ENCODE measurements at regions not wholly inside any gene's neighbourhood (a gene's known extent, or its start where the extent isn't known, plus 50 kb on each side); places are given as distances from the start of the nearest gene placed in this dataset.

DNA sequence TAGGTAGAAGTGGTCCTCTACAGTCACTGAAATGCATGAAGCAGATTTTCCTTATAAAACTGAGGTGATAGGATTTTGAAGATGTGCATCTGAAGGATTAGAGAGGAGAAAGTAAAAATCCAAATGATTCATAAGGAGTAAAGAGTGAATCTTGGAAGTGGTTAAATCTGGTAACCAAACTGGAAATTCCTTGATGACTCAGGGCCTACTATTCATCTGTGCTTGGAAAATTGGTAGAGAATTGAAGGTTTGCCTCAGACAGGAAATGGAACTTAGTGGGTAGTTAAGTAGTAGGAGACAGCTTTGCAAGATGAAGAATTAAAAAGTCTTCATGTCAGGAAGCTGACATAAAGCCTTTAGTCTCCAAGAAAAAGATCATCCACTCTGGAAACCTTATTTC is 368.9 kb upstream of the CTSO start:
- H3K9ac ChIP-seq (ENCODE audit: low read depth in 1 of 2, low read length in 2 of 2): no peak overlapping the region
- no peak overlapping the region for H3K27ac ChIP-seq (ENCODE audit: low read depth in 2 of 2, low read length in 2 of 2)

DNA sequence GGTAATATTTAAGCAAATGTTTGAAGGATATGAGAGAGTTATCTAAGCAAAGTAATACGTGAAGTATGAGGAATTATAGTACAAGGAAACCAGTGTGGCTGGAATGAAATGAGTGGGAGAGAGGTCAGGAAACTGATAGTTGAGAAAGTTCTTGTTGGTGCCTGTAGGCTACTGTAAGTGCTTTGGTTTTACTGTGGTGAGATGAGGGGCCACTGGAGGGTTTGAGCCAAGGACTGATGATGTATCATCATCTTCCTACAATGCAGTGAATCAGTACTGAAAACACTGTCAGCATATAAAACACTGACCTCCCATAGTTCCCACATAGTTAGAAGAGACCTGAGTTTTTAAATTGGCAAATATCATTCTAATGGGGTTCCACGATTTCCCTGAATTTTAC is 367.5 kb upstream of the CTSO start:
- Histone ChIP-seq H3K27ac (ENCODE audit: low read depth in 2 of 2, low read length in 2 of 2) (no peak overlapping the region), H3K9me3 (ENCODE audit: control insufficient read depth in 2 of 2, low read length in 2 of 2) (peaks cover 0 to 2% of the 10 kb centered on the region in 2 donors)

More for the DNA sequence above, 368.9 kb upstream of the CTSO start:
- Histone ChIP-seq H3K9me3 (ENCODE audit: control insufficient read depth in 2 of 2, low read length in 2 of 2) (no peaks in the 10 kb centered on the region), H3K4me1 (ENCODE audit: control insufficient read depth in 2 of 2, insufficient read depth in 2 of 2, low read length in 2 of 2) (no peaks in the 10 kb centered on the region), H3K4me3 (ENCODE audit: low read length in 2 of 2) (no peak overlapping the region), H3K36me3 (ENCODE audit: control insufficient read depth in 2 of 2, insufficient read depth in 2 of 2, low read length in 2 of 2) (no peaks in the 10 kb centered on the region), H3K27me3 (ENCODE audit: control insufficient read depth in 2 of 2, insufficient read depth in 2 of 2, low read length in 2 of 2) (no peaks in the 10 kb centered on the region)

DNA sequence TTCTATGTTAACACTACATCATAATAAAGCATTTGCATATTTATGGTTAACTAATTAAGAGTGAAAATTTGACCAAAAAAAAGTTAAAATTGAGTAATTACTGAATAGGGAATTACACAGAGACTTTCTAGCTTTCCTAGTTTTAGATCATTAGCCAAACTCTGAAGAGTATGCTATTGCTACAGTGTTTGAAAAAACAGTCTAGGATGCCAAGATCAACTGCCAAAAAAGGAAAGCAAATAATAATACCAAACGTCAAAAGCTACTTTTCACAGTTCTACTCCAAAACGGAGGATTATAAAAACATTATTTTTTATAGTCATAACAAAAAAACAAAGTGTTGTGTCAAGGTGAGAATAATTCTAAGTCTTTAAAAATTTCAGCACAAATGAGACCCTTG is 359.8 kb upstream of the CTSO start:
- no peaks in the 10 kb centered on the region for H3K36me3 ChIP-seq (ENCODE audit: control insufficient read depth in 2 of 2, insufficient read depth in 2 of 2, low read length in 2 of 2)
- no peak overlapping the region for H3K4me3 ChIP-seq (ENCODE audit: low read length in 2 of 2)
- no peaks in the 10 kb centered on the region for H3K4me1 ChIP-seq (ENCODE audit: control insufficient read depth in 2 of 2, insufficient read depth in 2 of 2, low read length in 2 of 2)
- no peak overlapping the region for H3K9ac ChIP-seq (ENCODE audit: low read depth in 1 of 2, low read length in 2 of 2)
- H3K27me3 ChIP-seq (ENCODE audit: control insufficient read depth in 2 of 2, insufficient read depth in 2 of 2, low read length in 2 of 2): no peaks in the 10 kb centered on the region
- H3K9me3 ChIP-seq (ENCODE audit: control insufficient read depth in 2 of 2, low read length in 2 of 2): peaks cover 0 to 2% of the 10 kb centered on the region in 2 donors
- no peak overlapping the region for H3K27ac ChIP-seq (ENCODE audit: low read depth in 2 of 2, low read length in 2 of 2)

More for the DNA sequence above, 367.5 kb upstream of the CTSO start:
- Histone ChIP-seq H3K4me3 (ENCODE audit: low read length in 2 of 2) (no peak overlapping the region), H3K27me3 (ENCODE audit: control insufficient read depth in 2 of 2, insufficient read depth in 2 of 2, low read length in 2 of 2) (no peaks in the 10 kb centered on the region), H3K4me1 (ENCODE audit: control insufficient read depth in 2 of 2, insufficient read depth in 2 of 2, low read length in 2 of 2) (no peaks in the 10 kb centered on the region), H3K9ac (ENCODE audit: low read depth in 1 of 2, low read length in 2 of 2) (no peak overlapping the region), H3K36me3 (ENCODE audit: control insufficient read depth in 2 of 2, insufficient read depth in 2 of 2, low read length in 2 of 2) (no peaks in the 10 kb centered on the region)

DNA sequence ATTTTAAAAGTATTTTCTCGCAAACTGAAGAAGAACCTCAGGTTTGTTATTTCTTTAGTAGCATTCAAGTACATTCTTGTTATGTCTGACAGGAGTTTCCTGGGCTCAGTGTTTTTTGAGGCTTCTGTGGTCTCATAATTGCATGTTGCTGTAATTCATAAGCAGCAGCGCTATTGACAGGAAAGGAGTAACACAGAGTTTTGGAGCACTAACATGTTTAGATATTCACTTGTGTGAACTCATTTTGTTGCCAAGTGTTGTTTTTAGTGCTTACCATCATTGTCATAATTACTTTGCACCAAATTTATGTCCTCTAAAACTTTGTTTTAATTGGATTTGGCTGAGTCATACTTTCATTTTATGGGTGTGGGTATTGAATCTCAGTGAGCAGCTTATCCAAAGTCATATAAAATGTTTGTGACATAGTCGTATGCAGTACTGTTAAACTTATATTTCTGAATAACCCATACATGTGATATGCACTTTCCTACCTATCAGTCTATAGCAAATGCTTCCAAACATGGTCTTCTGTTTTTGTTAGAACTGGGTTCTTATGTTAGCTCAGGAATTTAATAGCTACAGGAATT is 358.7 kb upstream of the CTSO start:
- H3K9ac ChIP-seq (ENCODE audit: low read depth in 1 of 2, low read length in 2 of 2): no peak overlapping the region
- H3K36me3 ChIP-seq (ENCODE audit: control insufficient read depth in 2 of 2, insufficient read depth in 2 of 2, low read length in 2 of 2): no peaks in the 10 kb centered on the region
- H3K27me3 ChIP-seq (ENCODE audit: control insufficient read depth in 2 of 2, insufficient read depth in 2 of 2, low read length in 2 of 2): no peaks in the 10 kb centered on the region
- H3K4me3 ChIP-seq (ENCODE audit: low read length in 2 of 2): no peak overlapping the region
- H3K9me3 ChIP-seq (ENCODE audit: control insufficient read depth in 2 of 2, low read length in 2 of 2): peaks cover 0 to under 1% of the 10 kb centered on the region in 2 donors
- H3K4me1 ChIP-seq (ENCODE audit: control insufficient read depth in 2 of 2, insufficient read depth in 2 of 2, low read length in 2 of 2): no peaks in the 10 kb centered on the region
- no peak overlapping the region for H3K27ac ChIP-seq (ENCODE audit: low read depth in 2 of 2, low read length in 2 of 2)

DNA sequence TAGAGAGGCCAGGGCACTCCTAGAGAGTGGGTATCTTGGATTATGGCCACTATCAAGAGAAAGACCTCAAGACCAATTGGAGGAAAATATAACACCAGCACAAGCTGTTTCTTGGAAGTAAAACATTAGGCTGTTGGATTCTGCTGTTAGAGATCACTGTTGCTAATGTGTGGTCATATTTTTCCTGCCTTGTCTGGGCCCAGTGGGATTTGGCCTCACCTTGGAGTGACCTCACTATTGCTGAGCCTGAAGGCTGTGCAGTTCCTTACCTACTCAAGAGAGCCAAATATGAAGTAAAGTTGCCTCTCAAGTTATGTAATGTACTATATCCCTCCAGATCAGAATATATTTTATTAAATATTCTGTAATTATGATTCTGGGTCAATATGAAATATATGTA is 355.4 kb upstream of the CTSO start:
- no peaks in the 10 kb centered on the region for H3K36me3 ChIP-seq (ENCODE audit: control insufficient read depth in 2 of 2, insufficient read depth in 2 of 2, low read length in 2 of 2)

DNA sequence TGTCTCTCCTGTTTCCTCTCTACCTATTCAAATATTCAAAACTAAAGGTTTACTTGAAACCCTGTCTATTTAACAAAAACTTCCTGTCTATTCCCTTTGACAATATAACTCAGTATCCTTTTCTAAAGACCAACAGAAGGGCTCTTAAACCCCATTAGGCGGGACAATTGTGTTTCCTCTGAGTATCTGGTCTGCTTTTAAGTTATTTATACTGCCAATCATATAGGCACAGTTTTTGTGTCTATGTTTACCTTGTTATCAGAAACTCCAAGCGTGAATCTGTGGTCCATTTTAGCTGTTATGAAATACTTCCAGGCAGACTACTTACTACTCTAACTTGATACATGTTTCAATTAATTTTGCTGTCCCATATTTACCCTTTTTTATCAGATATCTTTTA is 350.0 kb upstream of the CTSO start:
- no peak overlapping the region for H3K4me3 ChIP-seq (ENCODE audit: low read length in 2 of 2)
- no peaks in the 10 kb centered on the region for H3K27me3 ChIP-seq (ENCODE audit: control insufficient read depth in 2 of 2, insufficient read depth in 2 of 2, low read length in 2 of 2)
- no peaks in the 10 kb centered on the region for H3K36me3 ChIP-seq (ENCODE audit: control insufficient read depth in 2 of 2, insufficient read depth in 2 of 2, low read length in 2 of 2)
- no peak overlapping the region for H3K27ac ChIP-seq (ENCODE audit: low read depth in 2 of 2, low read length in 2 of 2)
- H3K9ac ChIP-seq (ENCODE audit: low read depth in 1 of 2, low read length in 2 of 2): no peak overlapping the region
- no peaks in the 10 kb centered on the region for H3K4me1 ChIP-seq (ENCODE audit: control insufficient read depth in 2 of 2, insufficient read depth in 2 of 2, low read length in 2 of 2)
- H3K9me3 ChIP-seq (ENCODE audit: control insufficient read depth in 2 of 2, low read length in 2 of 2): no peaks in the 10 kb centered on the region

More for the DNA sequence above, 355.4 kb upstream of the CTSO start:
- Histone ChIP-seq H3K4me3 (ENCODE audit: low read length in 2 of 2) (no peak overlapping the region), H3K4me1 (ENCODE audit: control insufficient read depth in 2 of 2, insufficient read depth in 2 of 2, low read length in 2 of 2) (no peaks in the 10 kb centered on the region), H3K9ac (ENCODE audit: low read depth in 1 of 2, low read length in 2 of 2) (no peak overlapping the region), H3K27ac (ENCODE audit: low read depth in 2 of 2, low read length in 2 of 2) (no peak overlapping the region), H3K9me3 (ENCODE audit: control insufficient read depth in 2 of 2, low read length in 2 of 2) (no peaks in the 10 kb centered on the region), H3K27me3 (ENCODE audit: control insufficient read depth in 2 of 2, insufficient read depth in 2 of 2, low read length in 2 of 2) (no peaks in the 10 kb centered on the region)

DNA sequence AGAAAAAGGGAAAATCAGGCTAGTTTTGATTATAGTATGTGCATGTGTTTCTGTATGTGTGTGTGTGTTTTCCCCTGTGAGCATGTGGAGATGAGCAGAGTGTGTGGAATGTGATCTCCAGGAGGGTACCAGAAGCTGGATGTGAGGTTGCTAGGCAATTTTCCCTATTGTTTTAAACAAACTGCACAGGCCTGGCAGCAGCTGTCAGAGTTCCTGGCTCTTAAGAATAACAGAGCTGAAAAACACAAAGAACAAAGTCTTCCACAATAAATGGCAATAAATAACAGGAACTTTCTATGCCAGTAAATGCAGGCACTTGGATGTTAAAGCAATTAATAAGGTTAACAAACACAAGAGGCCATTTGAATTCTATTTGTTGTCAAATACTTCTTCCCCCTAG is 344.6 kb upstream of the CTSO start:
- no peak overlapping the region for H3K4me3 ChIP-seq (ENCODE audit: low read length in 2 of 2)
- no peaks in the 10 kb centered on the region for H3K9me3 ChIP-seq (ENCODE audit: control insufficient read depth in 2 of 2, low read length in 2 of 2)
- H3K4me1 ChIP-seq (ENCODE audit: control insufficient read depth in 2 of 2, insufficient read depth in 2 of 2, low read length in 2 of 2): no peaks in the 10 kb centered on the region
- H3K27ac ChIP-seq (ENCODE audit: low read depth in 2 of 2, low read length in 2 of 2): no peak overlapping the region
- no peak overlapping the region for H3K9ac ChIP-seq (ENCODE audit: low read depth in 1 of 2, low read length in 2 of 2)
- H3K27me3 ChIP-seq (ENCODE audit: control insufficient read depth in 2 of 2, insufficient read depth in 2 of 2, low read length in 2 of 2): no peaks in the 10 kb centered on the region
- no peaks in the 10 kb centered on the region for H3K36me3 ChIP-seq (ENCODE audit: control insufficient read depth in 2 of 2, insufficient read depth in 2 of 2, low read length in 2 of 2)

DNA sequence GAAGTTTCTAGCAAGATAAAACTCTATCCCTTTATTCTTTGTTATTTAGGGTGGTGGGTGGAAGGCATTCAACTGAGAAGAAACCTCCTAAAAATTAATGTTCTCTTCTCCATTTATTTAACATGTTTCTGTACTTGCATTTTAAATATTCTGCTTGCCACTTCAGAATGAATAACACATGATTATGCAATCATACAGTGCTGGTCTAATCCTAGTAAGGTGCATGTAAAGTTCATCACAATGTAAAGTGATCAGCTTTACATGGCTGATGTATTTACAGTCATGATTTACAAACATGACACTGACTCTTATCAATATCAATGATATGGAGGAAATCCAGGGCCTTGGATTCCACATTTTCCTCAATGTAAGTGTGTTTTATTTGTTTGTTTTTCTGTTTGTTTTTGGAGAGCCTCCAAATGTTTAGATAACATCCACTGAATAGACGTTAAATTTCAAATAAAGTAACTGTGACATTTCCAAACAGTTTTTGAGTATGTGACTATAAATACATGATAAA is 342.1 kb upstream of the CTSO start:
- no peak overlapping the region for H3K27ac ChIP-seq (ENCODE audit: low read depth in 2 of 2, low read length in 2 of 2)
- no peaks in the 10 kb centered on the region for H3K9me3 ChIP-seq (ENCODE audit: control insufficient read depth in 2 of 2, low read length in 2 of 2)
- H3K9ac ChIP-seq (ENCODE audit: low read depth in 1 of 2, low read length in 2 of 2): no peak overlapping the region
- no peak overlapping the region for H3K4me3 ChIP-seq (ENCODE audit: low read length in 2 of 2)
- no peaks in the 10 kb centered on the region for H3K27me3 ChIP-seq (ENCODE audit: control insufficient read depth in 2 of 2, insufficient read depth in 2 of 2, low read length in 2 of 2)
- H3K4me1 ChIP-seq (ENCODE audit: control insufficient read depth in 2 of 2, insufficient read depth in 2 of 2, low read length in 2 of 2): no peaks in the 10 kb centered on the region
- no peaks in the 10 kb centered on the region for H3K36me3 ChIP-seq (ENCODE audit: control insufficient read depth in 2 of 2, insufficient read depth in 2 of 2, low read length in 2 of 2)

DNA sequence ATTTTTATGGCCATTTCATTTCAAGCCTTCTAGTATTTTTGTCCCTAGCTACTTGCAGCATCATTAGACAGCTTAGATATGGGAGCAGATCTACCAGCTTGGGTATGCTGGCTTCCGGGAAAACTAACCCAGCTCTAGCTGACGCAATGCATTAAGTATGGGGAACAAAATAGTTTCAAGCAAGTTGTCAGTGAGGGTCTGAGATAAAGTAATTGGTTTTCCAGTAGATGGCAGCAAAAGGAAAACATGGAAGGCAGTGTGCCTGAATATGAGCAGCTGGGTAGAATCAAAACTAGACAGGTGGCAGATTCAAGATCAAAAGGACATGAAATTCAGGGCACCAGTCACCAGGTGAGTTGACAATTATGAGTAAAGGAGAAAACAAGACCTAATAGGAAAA is 340.9 kb upstream of the CTSO start:
- no peak overlapping the region for H3K4me3 ChIP-seq (ENCODE audit: low read length in 2 of 2)
- no peaks in the 10 kb centered on the region for H3K9me3 ChIP-seq (ENCODE audit: control insufficient read depth in 2 of 2, low read length in 2 of 2)
- H3K27me3 ChIP-seq (ENCODE audit: control insufficient read depth in 2 of 2, insufficient read depth in 2 of 2, low read length in 2 of 2): no peaks in the 10 kb centered on the region
- H3K9ac ChIP-seq (ENCODE audit: low read depth in 1 of 2, low read length in 2 of 2): no peak overlapping the region
- H3K36me3 ChIP-seq (ENCODE audit: control insufficient read depth in 2 of 2, insufficient read depth in 2 of 2, low read length in 2 of 2): no peaks in the 10 kb centered on the region
- H3K27ac ChIP-seq (ENCODE audit: low read depth in 2 of 2, low read length in 2 of 2): no peak overlapping the region
- no peaks in the 10 kb centered on the region for H3K4me1 ChIP-seq (ENCODE audit: control insufficient read depth in 2 of 2, insufficient read depth in 2 of 2, low read length in 2 of 2)

DNA sequence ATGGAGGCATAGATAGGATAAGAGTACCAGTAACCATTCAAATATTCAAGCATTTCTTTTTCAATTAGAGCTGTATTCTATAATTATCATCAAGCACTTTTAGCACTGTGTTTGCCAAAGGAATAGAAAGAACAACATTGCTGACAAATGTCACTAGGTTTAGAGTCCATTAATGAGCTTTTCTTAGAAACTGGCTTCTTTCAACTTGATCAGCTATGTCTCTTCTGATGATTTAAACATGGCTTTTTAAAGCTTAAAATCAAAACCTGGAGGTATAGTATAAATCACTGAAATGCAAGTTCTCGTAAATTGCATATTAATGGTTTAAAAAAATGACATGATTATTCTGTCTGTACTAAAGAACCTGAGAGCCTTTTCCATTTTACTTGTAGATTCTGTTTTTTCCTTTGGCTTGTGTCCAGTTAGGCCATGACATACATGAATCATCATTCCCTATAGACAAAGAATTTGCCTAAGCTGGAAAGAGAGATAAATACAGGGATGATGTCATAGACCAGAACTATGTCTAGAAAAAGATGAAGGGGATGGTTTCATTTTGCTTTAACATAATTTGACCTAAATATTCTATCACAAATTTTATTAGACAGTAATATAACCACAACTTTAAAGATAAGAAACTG is 340.1 kb upstream of the CTSO start:
- Histone ChIP-seq H3K27me3 (ENCODE audit: control insufficient read depth in 2 of 2, insufficient read depth in 2 of 2, low read length in 2 of 2) (no peaks in the 10 kb centered on the region), H3K4me3 (ENCODE audit: low read length in 2 of 2) (no peak overlapping the region), H3K9me3 (ENCODE audit: control insufficient read depth in 2 of 2, low read length in 2 of 2) (no peaks in the 10 kb centered on the region), H3K36me3 (ENCODE audit: control insufficient read depth in 2 of 2, insufficient read depth in 2 of 2, low read length in 2 of 2) (no peaks in the 10 kb centered on the region), H3K9ac (ENCODE audit: low read depth in 1 of 2, low read length in 2 of 2) (no peak overlapping the region), H3K4me1 (ENCODE audit: control insufficient read depth in 2 of 2, insufficient read depth in 2 of 2, low read length in 2 of 2) (no peaks in the 10 kb centered on the region), H3K27ac (ENCODE audit: low read depth in 2 of 2, low read length in 2 of 2) (no peak overlapping the region)

Measured in mucosa of rectum (tissue), 2 donors.